ENCODE measurements at regions not wholly inside any gene's neighbourhood (a gene's known extent, or its start where the extent isn't known, plus 50 kb on each side); places are given as distances from the start of the nearest gene placed in this dataset.
A peak's percentile ranks its signal among the peaks of the same experiment; 100 is the strongest.

- H3K36me3 ChIP-seq = no peaks in the 10 kb centered on the region
- DNase-seq = no peak
- H3K27me3 ChIP-seq = no peaks in the 10 kb centered on the region
- no peaks in the 10 kb centered on the region for H3K4me1 ChIP-seq
- H3K4me3 ChIP-seq = peak overlapping the region in 3 of 4 donors; percentile 1 to 8 (median 6)
- no peak overlapping the region for H3K27ac ChIP-seq
- no peaks in the 10 kb centered on the region for H3K9me3 ChIP-seq
- TF ChIP-seq POLR2A (IDR thresholded peaks at IDR 0.05) (no peak), CTCF (IDR thresholded peaks at IDR 0.05) (no peak)
These were observed 204.7 kb upstream of the HDAC9 start for GRCh38 chr7:18290865-18291264.

- peak overlapping the region in 1 of 4 donors; percentile 4 for H3K4me3 ChIP-seq
- no peaks in the 10 kb centered on the region for H3K9me3 ChIP-seq
- H3K4me1 ChIP-seq = no peaks in the 10 kb centered on the region
- no peak overlapping the region for H3K27ac ChIP-seq
- H3K36me3 ChIP-seq = no peaks in the 10 kb centered on the region
- TF ChIP-seq CTCF (IDR thresholded peaks at IDR 0.05) (no peak), POLR2A (IDR thresholded peaks at IDR 0.05) (no peak)
- DNase-seq = no peak
- no peaks in the 10 kb centered on the region for H3K27me3 ChIP-seq
These were observed 203.0 kb upstream of the HDAC9 start for GRCh38 chr7:18292584-18292983.

- H3K27me3 ChIP-seq = no peaks in the 10 kb centered on the region
- DNase-seq = no peak
- no peaks in the 10 kb centered on the region for H3K36me3 ChIP-seq
- no peak overlapping the region for H3K27ac ChIP-seq
- H3K9me3 ChIP-seq = no peaks in the 10 kb centered on the region
- TF ChIP-seq CTCF (IDR thresholded peaks at IDR 0.05) (no peak), POLR2A (IDR thresholded peaks at IDR 0.05) (no peak)
- H3K4me3 ChIP-seq = no peak overlapping the region
- no peaks in the 10 kb centered on the region for H3K4me1 ChIP-seq
These were observed 201.8 kb upstream of the HDAC9 start for GRCh38 chr7:18293759-18294158.

- DNase-seq = no peak
- Histone ChIP-seq H3K9me3 (no peaks in the 10 kb centered on the region), H3K27me3 (no peaks in the 10 kb centered on the region), H3K27ac (no peak overlapping the region), H3K4me3 (no peak overlapping the region), H3K4me1 (no peaks in the 10 kb centered on the region), H3K36me3 (no peaks in the 10 kb centered on the region)
- TF ChIP-seq POLR2A (IDR thresholded peaks at IDR 0.05) (no peak), CTCF (IDR thresholded peaks at IDR 0.05) (no peak)
These were observed 201.1 kb upstream of the HDAC9 start for GRCh38 chr7:18294411-18294810.

GRCh38 chr7:18295781-18296423 is 199.6 kb upstream of the HDAC9 start:
- Histone ChIP-seq H3K9me3 (no peaks in the 10 kb centered on the region), H3K4me3 (no peak overlapping the region), H3K27me3 (no peaks in the 10 kb centered on the region), H3K27ac (no peak overlapping the region), H3K36me3 (no peaks in the 10 kb centered on the region), H3K4me1 (no peaks in the 10 kb centered on the region)
- no peak for DNase-seq
- TF ChIP-seq CTCF (IDR thresholded peaks at IDR 0.05) (peak in 1 of 6 experiments; percentile 13), POLR2A (IDR thresholded peaks at IDR 0.05) (no peak)

- TF ChIP-seq POLR2A (IDR thresholded peaks at IDR 0.05) (no peak), CTCF (IDR thresholded peaks at IDR 0.05) (no peak)
These were observed 193.5 kb upstream of the HDAC9 start for GRCh38 chr7:18302097-18302496.

More at GRCh38 chr7:18302097-18302496, 193.5 kb upstream of the HDAC9 start:
- no peaks in the 10 kb centered on the region for H3K9me3 ChIP-seq
- no peaks in the 10 kb centered on the region for H3K4me1 ChIP-seq
- no peaks in the 10 kb centered on the region for H3K36me3 ChIP-seq
- DNase-seq = no peak
- no peak overlapping the region for H3K4me3 ChIP-seq
- no peak overlapping the region for H3K27ac ChIP-seq
- H3K27me3 ChIP-seq = no peaks in the 10 kb centered on the region

Measured in Peyer's patch (tissue), 4 donors.